A673 (cell line): ENCODE measurements at regions not wholly inside any gene's neighbourhood (a gene's known extent, or its start where the extent isn't known, plus 50 kb on each side); places are given as distances from the start of the nearest gene placed in this dataset.
A peak's percentile ranks its signal among the peaks of the same experiment; 100 is the strongest.

Source experiments
- BruUV-seq: library from RNA; stranded (reverse); fragments of 400-500 nt; replicated peaks from 2 replicates; lab custom pipeline; 2021; lab: Mats Ljungman, UMichigan
- CTCF ChIA-PET: fragments of 300-600 bp; sonication (Branson Sonifier 250); formaldehyde crosslinking; loops from one replicate; lab custom pipeline; 2022; ENCODE audit warnings: antibody characterized with exemption; lab: Charles Lee
- POLR2A ChIA-PET: fragments of 300-600 bp; sonication (Branson Sonifier 250); formaldehyde crosslinking; loops from one replicate; lab custom pipeline; 2022; ENCODE audit warnings: antibody characterized with exemption; ENCODE audit not compliant: low non-redundant PET; lab: Charles Lee
- DNase-seq: peaks from one replicate; pipeline ENCODE4 v3.0.0-alpha.2; 2015; ENCODE audit warnings: low spot score
- H3K27ac ChIP-seq: fragments of 200-600 bp; sonication (generic); 2 replicates; pipeline ENCODE4 v1.5.1; 2016; ENCODE audit warnings: mixed run types, low read depth, mild to moderate bottlenecking, mixed read lengths, antibody characterized with exemption, low read length; ENCODE audit not compliant: poor library complexity, severe bottlenecking
- H3K27me3 ChIP-seq: fragments of 200-600 bp; sonication (generic); replicated peaks from 2 replicates; pipeline ENCODE4 v1.6.1; 2017; ENCODE audit warnings: mixed run types, low read depth, mild to moderate bottlenecking, mixed read lengths, antibody characterized with exemption, low read length; ENCODE audit not compliant: insufficient read depth, poor library complexity
- H3K36me3 ChIP-seq: fragments of 200-600 bp; sonication (generic); 2 replicates; pipeline ENCODE4 v1.6.1; 2016; ENCODE audit warnings: mixed run types, mild to moderate bottlenecking, mixed read lengths, antibody characterized with exemption, low read length; ENCODE audit not compliant: insufficient read depth, poor library complexity, severe bottlenecking
- H3K4me1 ChIP-seq: fragments of 200-600 bp; sonication (generic); 2 replicates; pipeline ENCODE4 v1.6.1; 2017; ENCODE audit warnings: mixed run types, mild to moderate bottlenecking, mixed read lengths, antibody characterized with exemption, low read length; ENCODE audit not compliant: insufficient read depth, poor library complexity, severe bottlenecking
- H3K4me3 ChIP-seq: fragments of 200-600 bp; sonication (generic); 2 replicates; pipeline ENCODE4 v1.5.1; 2016; ENCODE audit warnings: low read depth, mixed run types, mild to moderate bottlenecking, mixed read lengths, low read length; ENCODE audit not compliant: poor library complexity, severe bottlenecking
- H3K9me3 ChIP-seq: fragments of 200-600 bp; sonication (generic); 2 replicates; pipeline ENCODE4 v1.6.1; 2016; ENCODE audit warnings: mixed run types, low read depth, mild to moderate bottlenecking, mixed read lengths, antibody characterized with exemption, low read length; ENCODE audit not compliant: poor library complexity, severe bottlenecking
- EZH2 ChIP-seq: fragments of 200-600 bp; sonication (generic); IDR thresholded peaks from 2 replicates; pipeline ENCODE4 v1.6.1; 2017; ENCODE audit warnings: borderline replicate concordance, low read depth, mild to moderate bottlenecking, mixed read lengths, antibody characterized with exemption, low read length; ENCODE audit not compliant: poor library complexity, severe bottlenecking
- intact Hi-C: fragments of 100-400 bp; cut with micrococcal nuclease; formaldehyde crosslinking; loops from one replicate; pipeline ENCODE4 v1.10.0; 2022; ENCODE audit not compliant: unreplicated experiment
- TF ChIP-seq, protein P1 (sequence below): fragments of 300-800, 200-600 bp; sonication (generic); conservative IDR thresholded peaks from 2 replicates; pipeline ENCODE4 v1.5.1; 2017; ENCODE audit warnings: low read depth, mild to moderate bottlenecking, antibody characterized with exemption, low read length, moderate library complexity, mixed read lengths

- TF ChIP-seq, protein P1, sequence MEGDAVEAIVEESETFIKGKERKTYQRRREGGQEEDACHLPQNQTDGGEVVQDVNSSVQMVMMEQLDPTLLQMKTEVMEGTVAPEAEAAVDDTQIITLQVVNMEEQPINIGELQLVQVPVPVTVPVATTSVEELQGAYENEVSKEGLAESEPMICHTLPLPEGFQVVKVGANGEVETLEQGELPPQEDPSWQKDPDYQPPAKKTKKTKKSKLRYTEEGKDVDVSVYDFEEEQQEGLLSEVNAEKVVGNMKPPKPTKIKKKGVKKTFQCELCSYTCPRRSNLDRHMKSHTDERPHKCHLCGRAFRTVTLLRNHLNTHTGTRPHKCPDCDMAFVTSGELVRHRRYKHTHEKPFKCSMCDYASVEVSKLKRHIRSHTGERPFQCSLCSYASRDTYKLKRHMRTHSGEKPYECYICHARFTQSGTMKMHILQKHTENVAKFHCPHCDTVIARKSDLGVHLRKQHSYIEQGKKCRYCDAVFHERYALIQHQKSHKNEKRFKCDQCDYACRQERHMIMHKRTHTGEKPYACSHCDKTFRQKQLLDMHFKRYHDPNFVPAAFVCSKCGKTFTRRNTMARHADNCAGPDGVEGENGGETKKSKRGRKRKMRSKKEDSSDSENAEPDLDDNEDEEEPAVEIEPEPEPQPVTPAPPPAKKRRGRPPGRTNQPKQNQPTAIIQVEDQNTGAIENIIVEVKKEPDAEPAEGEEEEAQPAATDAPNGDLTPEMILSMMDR: peak; percentile 32; the same call in 1 of the 2 replicates
- no peak for TF ChIP-seq EZH2
- no peaks in the 10 kb centered on the region for H3K9me3 ChIP-seq
- no peaks in the 10 kb centered on the region for H3K36me3 ChIP-seq
- DNase-seq: peak; percentile 66
- H3K4me3 ChIP-seq: no peak overlapping the region
- H3K27ac ChIP-seq: peak overlapping the region; percentile 42
- peaks cover 23% of the 10 kb centered on the region for H3K4me1 ChIP-seq
- CTCF ChIA-PET: no interaction called here
- POLR2A ChIA-PET: interaction anchor here (0.6 kb wide), 1 partner anchor 12 kb away, joined by 8 read pairs; no protein-coding TSS in a partner anchor
- no TSS peak for BruUV-seq
- H3K27me3 ChIP-seq: no peaks in the 10 kb centered on the region
- intact Hi-C loops: no loop called here
Measured at GRCh38 chr20:50456452-50457324, 53.5 kb upstream of the PTPN1 start.

DNA sequence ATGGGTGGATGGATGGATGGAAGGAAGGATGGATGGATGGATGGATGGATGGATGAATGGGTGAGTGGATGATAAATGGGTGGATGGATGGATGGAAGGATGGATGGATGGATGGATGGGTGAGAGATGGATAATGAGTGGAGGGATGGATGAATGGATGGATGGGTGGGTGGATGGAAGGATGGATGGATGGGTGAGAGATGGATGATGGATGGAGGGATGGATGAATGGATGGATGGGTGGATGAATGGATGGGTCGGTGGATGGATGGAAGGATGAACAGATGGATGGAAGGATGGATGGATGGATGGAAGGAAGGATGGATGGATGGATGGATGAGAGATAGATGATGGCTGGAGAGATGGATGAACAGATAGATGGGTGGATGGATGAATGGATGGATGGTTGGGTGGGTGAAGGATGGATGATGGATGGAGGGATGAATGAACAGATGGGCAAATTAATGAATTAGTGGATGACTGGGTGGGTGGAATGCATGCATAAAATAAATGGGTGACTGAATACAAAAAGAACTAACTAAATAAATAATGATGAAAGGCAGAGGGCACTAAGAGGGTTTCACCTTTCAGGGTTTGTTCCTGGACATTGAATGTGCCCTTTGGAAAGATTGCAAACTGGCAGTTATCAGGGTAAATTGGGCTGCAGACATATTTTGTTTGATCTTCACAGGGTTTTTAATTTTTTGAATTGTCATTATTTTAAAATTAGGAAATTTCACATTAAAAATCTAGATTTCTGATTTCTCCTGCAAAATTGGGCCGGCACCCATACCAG, 50.9 kb upstream of the PTPN1 start:
- TF ChIP-seq, protein P1: no peak
- TF ChIP-seq EZH2: no peak
- DNase-seq: no peak
- Histone ChIP-seq H3K27me3 (no peaks in the 10 kb centered on the region), H3K27ac (no peak overlapping the region), H3K9me3 (no peaks in the 10 kb centered on the region), H3K4me1 (peaks cover 18% of the 10 kb centered on the region), H3K4me3 (no peak overlapping the region), H3K36me3 (no peaks in the 10 kb centered on the region)
- no TSS peak for BruUV-seq
- ChIA-PET CTCF (no interaction called here), POLR2A (no interaction called here)
- intact Hi-C loops: no loop called here

DNA sequence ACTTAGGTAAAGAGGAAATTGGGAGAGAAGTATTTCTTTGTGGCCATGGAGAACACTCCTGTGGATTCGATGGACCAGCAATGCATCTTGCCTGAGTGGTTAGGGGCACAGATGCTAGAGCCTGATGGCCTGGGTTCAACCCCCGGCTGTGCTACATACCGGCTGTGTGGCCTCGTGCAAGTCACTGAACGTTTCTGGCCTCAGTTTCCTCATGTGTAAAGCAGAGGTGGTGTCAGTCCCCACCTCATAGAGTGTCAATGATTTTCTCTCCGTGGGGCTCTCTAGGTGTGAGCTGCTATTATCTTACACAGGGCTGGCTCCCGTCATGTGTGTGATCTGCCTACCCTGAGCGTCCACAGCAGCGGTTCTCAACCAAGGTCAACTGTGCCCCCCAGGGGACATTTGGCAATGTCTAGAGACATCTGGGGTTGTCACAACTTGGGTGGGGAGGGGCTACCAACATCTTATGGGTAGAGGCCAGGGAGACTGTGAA, 50.0 kb upstream of the PTPN1 start:
- POLR2A ChIA-PET: no interaction called here
- no peak overlapping the region for H3K4me3 ChIP-seq

More for the DNA sequence above, 50.0 kb upstream of the PTPN1 start:
- no TSS peak for BruUV-seq
- Histone ChIP-seq H3K27me3 (no peaks in the 10 kb centered on the region), H3K9me3 (no peaks in the 10 kb centered on the region), H3K36me3 (no peaks in the 10 kb centered on the region), H3K27ac (no peak overlapping the region), H3K4me1 (peaks cover 19% of the 10 kb centered on the region)
- intact Hi-C loops: loop anchor here (1.0 to 5.0 kb wide), 3 partner anchors 270 to 478 kb away; partner anchors contain the start of genes CEBPB and SNAI1
- no peak for DNase-seq
- no peak for TF ChIP-seq EZH2
- TF ChIP-seq, protein P1: no peak
- CTCF ChIA-PET: no interaction called here
